Activated T-cell treated with anti-CD3 and anti-CD28 coated beads, Interleukin-2, amount 50 U/mL, for 48 hours (primary cell): ENCODE measurements at regions not wholly inside any gene's neighbourhood (a gene's known extent, or its start where the extent isn't known, plus 50 kb on each side); places are given as distances from the start of the nearest gene placed in this dataset.

Experiments
- DNase-seq, 2 experiments: peaks; one replicate each; pipeline ENCODE4 v3.0.0-alpha.2; 2020

DNA sequence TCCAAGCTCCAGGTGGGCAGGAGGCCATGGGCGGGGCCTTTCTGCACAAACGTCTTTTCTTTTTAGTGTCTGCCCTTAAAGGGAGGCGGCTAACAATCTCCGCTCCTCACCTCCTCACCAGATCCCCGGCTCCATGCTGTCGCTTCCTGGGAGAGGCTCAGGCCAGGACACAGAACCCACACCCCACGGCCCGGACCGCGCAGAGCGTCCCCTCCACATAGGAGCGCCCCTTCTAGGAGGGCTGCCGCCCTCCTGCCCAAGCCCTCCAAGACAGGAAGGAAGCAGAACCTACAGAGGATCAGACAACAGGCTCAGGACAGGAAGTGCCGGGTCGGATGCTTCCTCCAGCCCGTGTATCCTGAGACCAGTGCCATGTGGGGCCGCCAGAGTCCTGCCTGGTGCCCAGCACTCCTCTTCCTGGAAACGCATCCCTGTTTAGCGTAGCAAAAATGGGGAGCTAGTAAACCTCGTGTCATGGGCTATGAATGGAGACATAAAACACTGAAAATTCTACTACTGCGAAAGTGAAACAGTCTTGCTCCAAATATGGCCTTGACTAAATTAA is 83.2 kb upstream of the ATP10A start:
- DNase-seq = no peak

DNA sequence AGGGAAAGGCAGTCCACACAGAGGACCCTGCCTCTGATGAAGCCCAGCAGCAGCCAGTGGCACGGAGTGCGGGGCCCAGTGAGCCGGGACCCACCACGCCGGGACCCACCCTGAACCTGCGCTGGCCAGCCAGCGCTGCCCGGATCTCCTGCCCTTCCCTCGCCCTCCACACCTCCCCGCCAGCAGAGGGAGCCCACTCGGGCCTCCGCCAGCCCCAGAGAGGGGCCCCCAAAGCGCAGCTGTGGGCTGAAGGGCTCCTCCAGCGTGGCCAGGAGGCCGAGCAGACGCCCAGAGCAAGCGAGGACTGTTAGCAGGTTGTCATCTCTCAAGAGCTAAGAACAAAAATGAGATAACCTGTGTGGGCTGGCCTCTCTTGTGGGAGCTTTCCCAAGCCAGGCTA is 81.3 kb upstream of the ATP10A start:
- DNase-seq = no peak

DNA sequence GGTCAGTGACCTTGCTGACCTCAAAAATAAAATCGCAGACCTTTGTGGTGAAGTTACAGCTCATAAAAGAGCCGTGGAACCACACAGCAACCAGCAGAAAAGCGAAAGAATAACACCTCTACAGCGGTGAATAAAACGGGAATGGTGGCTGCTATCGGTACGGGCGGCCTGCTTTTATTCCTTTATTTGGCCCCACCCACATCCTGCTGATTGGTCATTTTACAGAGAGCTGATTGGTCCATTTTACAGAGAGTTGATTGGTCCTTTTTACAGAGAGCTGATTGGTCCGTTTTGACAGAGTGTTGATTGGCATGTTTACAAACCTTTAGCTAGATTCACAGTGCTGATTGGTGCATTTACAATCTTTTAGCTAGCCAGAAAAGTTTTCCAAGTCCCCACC is 80.7 kb upstream of the ATP10A start:
- no peak for DNase-seq

DNA sequence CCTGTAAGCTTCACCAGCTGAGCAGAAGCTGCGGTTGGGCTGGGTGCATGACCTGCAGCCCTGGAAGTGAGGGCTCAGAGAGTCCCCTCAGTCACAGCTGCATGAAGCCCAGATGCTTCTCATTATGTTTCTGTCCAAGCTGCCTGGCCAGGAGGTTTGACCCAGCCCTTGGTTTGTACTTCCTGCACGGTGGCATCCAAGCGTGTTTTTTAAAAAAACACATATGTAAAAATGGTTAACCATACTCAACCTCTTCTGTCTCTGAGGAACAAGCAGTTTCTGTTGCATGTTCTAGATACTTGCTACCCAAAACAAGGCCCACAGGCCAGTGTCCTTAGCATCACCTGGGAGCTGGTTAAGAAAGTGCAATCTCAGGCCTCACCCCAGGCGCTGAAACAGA is 76.0 kb upstream of the ATP10A start:
- no peak for DNase-seq

DNA sequence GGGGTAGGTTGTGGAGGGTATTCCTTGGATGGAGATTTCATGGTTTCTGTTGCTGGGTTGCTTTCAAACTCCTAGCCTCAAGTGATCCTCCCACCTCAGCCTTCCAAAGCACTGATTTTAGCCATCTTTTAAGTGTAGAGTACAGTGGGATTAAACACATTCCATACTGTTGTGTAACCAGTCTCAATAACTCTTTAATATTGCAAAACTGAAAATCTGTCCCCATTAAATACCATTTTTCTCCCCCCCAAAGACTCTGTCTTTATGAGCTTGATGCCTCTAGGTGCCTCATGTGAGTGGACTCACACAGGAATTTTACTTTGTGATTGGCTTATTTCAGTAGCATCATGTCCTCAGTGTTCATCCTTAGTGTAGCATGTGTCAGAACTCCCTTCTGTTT is 74.7 kb upstream of the ATP10A start:
- no peak for DNase-seq

DNA sequence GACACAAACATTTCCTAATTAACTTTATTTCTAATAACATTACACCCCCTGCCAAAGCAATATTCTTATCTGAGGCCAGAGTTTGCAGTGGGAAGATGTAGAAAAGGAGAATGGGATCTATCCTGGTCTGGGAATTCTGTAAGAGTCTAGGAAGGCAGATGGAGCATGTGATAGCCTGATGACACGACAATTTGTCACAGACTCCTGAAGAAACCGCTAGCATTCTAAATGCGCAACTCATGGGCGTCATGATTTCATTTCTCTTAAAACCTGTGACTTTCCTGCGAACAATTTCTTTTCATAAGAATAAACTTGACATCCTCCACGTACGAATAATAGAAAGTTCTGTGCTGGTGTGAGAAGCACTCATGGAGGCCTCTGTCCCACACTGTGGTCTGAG is 72.9 kb upstream of the ATP10A start:
- DNase-seq = no peak

DNA sequence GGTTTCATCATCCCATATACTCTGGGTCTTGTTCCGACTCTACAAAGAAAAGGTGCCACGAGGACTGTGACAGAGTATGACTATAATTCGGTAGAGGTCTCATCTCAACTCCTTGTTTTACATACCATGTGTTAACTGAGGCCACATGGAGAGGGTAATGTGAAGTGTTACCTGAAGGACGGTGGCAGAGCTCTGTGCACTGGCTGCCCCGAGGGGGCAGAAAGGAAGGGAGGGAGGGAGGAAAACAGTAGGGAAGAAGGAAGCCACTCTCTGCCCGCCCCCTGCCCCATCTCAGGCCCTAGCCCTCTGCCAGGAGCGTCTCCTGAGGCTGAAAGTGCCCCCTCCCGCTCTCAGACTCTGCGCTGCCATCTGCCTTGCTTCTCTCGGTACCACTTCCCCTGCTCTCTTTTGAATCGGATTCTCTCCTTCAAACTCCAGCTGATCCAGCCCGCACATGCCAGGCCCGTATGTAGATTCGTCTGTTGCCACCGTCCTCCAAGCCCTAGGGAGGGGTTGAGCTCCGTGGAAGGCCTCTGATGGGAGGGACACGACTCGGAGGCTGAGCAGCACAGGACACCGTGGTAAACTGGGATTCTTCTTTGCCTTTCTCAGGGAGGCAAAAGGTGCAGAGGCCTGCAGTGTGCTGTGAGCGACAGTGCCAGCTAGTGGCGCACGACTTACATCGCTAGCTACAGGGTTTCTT is 70.5 kb upstream of the ATP10A start:
- peak; percentile 76 to 80 for DNase-seq

DNA sequence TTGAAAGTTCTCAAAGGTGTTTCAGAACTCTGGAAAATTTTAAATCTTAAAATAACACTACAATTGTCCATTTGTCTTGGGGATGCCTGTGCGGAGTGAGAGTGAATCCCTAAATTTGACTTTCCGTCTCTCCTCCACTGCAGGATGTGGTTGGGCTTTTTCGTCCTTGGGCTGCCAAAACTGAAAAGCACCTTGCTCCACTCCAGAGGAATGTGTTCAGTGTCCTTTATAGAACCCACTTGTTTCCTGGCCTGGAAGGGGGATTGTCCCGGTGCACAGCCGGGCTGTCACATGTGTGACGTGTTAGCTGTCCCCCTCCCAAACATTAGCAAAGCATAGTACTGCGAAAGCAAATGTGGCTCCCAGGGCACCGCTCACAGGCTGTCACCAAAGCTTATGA is 69.6 kb upstream of the ATP10A start:
- no peak for DNase-seq

DNA sequence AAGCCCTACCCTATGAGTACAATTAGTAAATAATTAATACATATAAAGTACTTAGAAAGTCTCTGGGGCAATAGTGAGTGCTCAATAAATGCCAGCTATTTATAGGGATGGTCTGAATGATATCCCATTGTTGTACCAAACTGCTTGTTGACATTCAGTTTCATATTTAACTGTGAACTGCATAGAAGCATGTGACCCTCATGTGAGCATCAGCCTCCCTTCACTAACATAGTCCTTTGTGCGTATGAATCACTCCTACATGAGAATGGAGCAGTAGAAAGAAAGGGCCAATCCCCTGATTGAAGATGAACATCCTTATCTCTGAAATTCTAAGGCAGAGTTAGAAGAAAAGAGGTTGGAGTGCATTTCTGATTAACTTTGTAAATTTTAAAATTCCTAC is 68.7 kb upstream of the ATP10A start:
- DNase-seq = no peak

DNA sequence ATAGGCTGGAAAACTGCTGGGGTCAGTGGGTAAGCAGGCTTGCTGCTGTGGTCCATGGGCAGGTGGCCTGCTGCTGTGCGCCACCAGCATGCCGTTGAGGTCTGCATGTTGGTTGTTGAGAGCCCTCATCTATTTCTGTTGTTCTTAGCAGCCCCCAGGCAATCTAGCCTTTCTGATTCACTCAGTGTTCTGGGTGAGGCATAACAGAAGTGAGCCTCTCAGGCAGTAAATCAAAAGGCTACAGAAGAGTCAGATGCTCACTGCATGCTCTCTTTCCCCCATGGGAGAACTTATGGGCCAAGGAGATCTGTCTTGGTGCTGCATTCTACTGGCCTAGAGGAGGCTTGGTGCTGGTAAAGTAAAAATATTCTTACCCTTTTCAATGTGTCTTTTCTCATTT is 67.8 kb upstream of the ATP10A start:
- no peak for DNase-seq
